NCI-H2196 treated with DMSO at 0.1 percent for 48 hours (cell line): ENCODE measurements at regions not wholly inside any gene's neighbourhood (a gene's known extent, or its start where the extent isn't known, plus 50 kb on each side); places are given as distances from the start of the nearest gene placed in this dataset.
"Not testable (repeated sequence)": the region's sequence is repeated elsewhere in the genome, so short reads cannot be mapped to it uniquely, and the experiment has no call there.

Experiments
- DNase-seq: peaks from one replicate; lab custom pipeline; 2025; ENCODE audit not compliant: unreplicated experiment; lab: John Stamatoyannopoulos, UW

- DNase-seq, result no peak
Observed at GRCh38 chr10:55929291-55929690, 431.8 kb downstream of the ZWINT start.

GRCh38 chr10:55899472-55900147 is 461.4 kb downstream of the ZWINT start:
- DNase-seq, result not testable (repeated sequence)

GRCh38 chr10:55897490-55897921 is 463.6 kb downstream of the ZWINT start:
- DNase-seq, result no peak

- DNase-seq, result no peak
Observed at GRCh38 chr10:55892276-55892675, 468.8 kb downstream of the ZWINT start.

- DNase-seq, result no peak
Observed at GRCh38 chr10:55881588-55881987, 479.5 kb downstream of the ZWINT start.

- no peak for DNase-seq
Observed at GRCh38 chr10:55873485-55873884, 487.6 kb downstream of the ZWINT start.

- DNase-seq, result no peak
Observed at GRCh38 chr10:55870186-55870585, 490.9 kb downstream of the ZWINT start.

GRCh38 chr10:55867848-55868247 is 493.2 kb downstream of the ZWINT start:
- DNase-seq, result no peak

GRCh38 chr10:55858730-55859129 is 502.3 kb downstream of the ZWINT start:
- no peak for DNase-seq

GRCh38 chr10:55852900-55853299 is 508.2 kb downstream of the ZWINT start:
- DNase-seq, result no peak

- no peak for DNase-seq
Observed at GRCh38 chr10:55837273-55837672, 523.8 kb downstream of the ZWINT start.

GRCh38 chr10:55822096-55822495 is 539.0 kb downstream of the ZWINT start:
- no peak for DNase-seq

- DNase-seq, result no peak
Observed at GRCh38 chr10:55820478-55820877, 540.6 kb downstream of the ZWINT start.

- DNase-seq, result no peak
Observed at GRCh38 chr10:55820071-55820470, 541.0 kb downstream of the ZWINT start.

GRCh38 chr10:55813451-55814170 is 547.4 kb downstream of the ZWINT start:
- DNase-seq, result no peak

GRCh38 chr10:55803055-55803454 is 558.0 kb downstream of the ZWINT start:
- no peak for DNase-seq

- DNase-seq, result no peak
Observed at GRCh38 chr10:55801353-55801661, 559.8 kb downstream of the ZWINT start.

- DNase-seq, result no peak
Observed at GRCh38 chr10:55800602-55801352, 560.3 kb downstream of the ZWINT start.

- DNase-seq, result no peak
Observed at GRCh38 chr10:55793024-55793423, 568.0 kb downstream of the ZWINT start.

GRCh38 chr10:55790276-55790675 is 570.8 kb downstream of the ZWINT start:
- DNase-seq, result not testable (repeated sequence)

- no peak for DNase-seq
Observed at GRCh38 chr10:55786461-55787050, 574.5 kb downstream of the ZWINT start.

- no peak for DNase-seq
Observed at GRCh38 chr10:55782181-55782580, 578.9 kb downstream of the ZWINT start.
